H9 (cell line): ENCODE measurements at regions not wholly inside any gene's neighbourhood (a gene's known extent, or its start where the extent isn't known, plus 50 kb on each side); places are given as distances from the start of the nearest gene placed in this dataset.

Experiments used
- DNase-seq: peaks from one replicate; pipeline ENCODE4 v3.0.0-alpha.2; 2017
- H2AFZ ChIP-seq: one replicate; pipeline ENCODE4 v1.6.1; 2013; ENCODE audit warnings: mild to moderate bottlenecking, low read length, control low read depth, moderate library complexity
- H2AK5ac ChIP-seq: 2 replicates; pipeline ENCODE4 v1.6.1; 2013; ENCODE audit warnings: low read length, control low read depth, mixed read lengths; ENCODE audit not compliant: insufficient read length
- H2BK120ac ChIP-seq: one replicate; pipeline ENCODE4 v1.6.1; 2013; ENCODE audit warnings: low read depth, mild to moderate bottlenecking, low read length, control low read depth, inconsistent platforms; ENCODE audit not compliant: poor library complexity, severe bottlenecking
- H2BK12ac ChIP-seq: 2 replicates; pipeline ENCODE4 v1.6.1; 2013; ENCODE audit warnings: low read length, control low read depth, mixed read lengths, low read depth; ENCODE audit not compliant: insufficient read length
- H2BK15ac ChIP-seq: 2 replicates; pipeline ENCODE4 v1.6.1; 2013; ENCODE audit warnings: low read depth, low read length, control low read depth
- H2BK20ac ChIP-seq: one replicate; pipeline ENCODE4 v1.6.1; 2013; ENCODE audit warnings: low read depth, mild to moderate bottlenecking, low read length, control low read depth, inconsistent platforms; ENCODE audit not compliant: poor library complexity, severe bottlenecking
- H2BK5ac ChIP-seq: 2 replicates; pipeline ENCODE4 v1.6.1; 2013; ENCODE audit warnings: low read length, control low read depth, mixed read lengths; ENCODE audit not compliant: insufficient read length
- H3K14ac ChIP-seq: 2 replicates; pipeline ENCODE4 v1.6.1; 2013; ENCODE audit warnings: low read length, control low read depth; ENCODE audit not compliant: insufficient read depth
- H3K18ac ChIP-seq: 2 replicates; pipeline ENCODE4 v1.6.1; 2013; ENCODE audit warnings: low read depth, mild to moderate bottlenecking, mixed read lengths, low read length, control low read depth; ENCODE audit not compliant: insufficient read length
- H3K23ac ChIP-seq: 2 replicates; pipeline ENCODE4 v1.6.1; 2013; ENCODE audit warnings: low read length, control low read depth, mixed read lengths, low read depth; ENCODE audit not compliant: insufficient read length
- H3K23me2 ChIP-seq: 2 replicates; pipeline ENCODE4 v1.6.1; 2013; ENCODE audit warnings: low read depth, mild to moderate bottlenecking, mixed read lengths, low read length, control low read depth; ENCODE audit not compliant: insufficient read length, poor library complexity, severe bottlenecking
- H3K27ac ChIP-seq: 2 replicates; pipeline ENCODE4 v1.5.1; 2013; ENCODE audit warnings: low read length, control low read depth, mixed read lengths, low read depth; ENCODE audit not compliant: insufficient read length
- H3K27me3 ChIP-seq: 2 replicates; pipeline ENCODE4 v1.6.1; 2013; ENCODE audit warnings: low read length, control low read depth, inconsistent platforms; ENCODE audit not compliant: insufficient read depth
- H3K4ac ChIP-seq: 2 replicates; pipeline ENCODE4 v1.6.1; 2013; ENCODE audit warnings: low read depth, mild to moderate bottlenecking, control low read depth, inconsistent platforms, low read length, moderate library complexity
- H3K4me1 ChIP-seq: 2 replicates; pipeline ENCODE4 v1.6.1; 2013; ENCODE audit warnings: low read length, control low read depth, inconsistent platforms; ENCODE audit not compliant: insufficient read depth
- H3K4me2 ChIP-seq: 2 replicates; pipeline ENCODE4 v1.6.1; 2013; ENCODE audit warnings: low read length, control low read depth, mixed read lengths; ENCODE audit not compliant: insufficient read length, insufficient read depth
- H3K56ac ChIP-seq: 2 replicates; pipeline ENCODE4 v1.6.1; 2013; ENCODE audit warnings: low read depth, mild to moderate bottlenecking, mixed read lengths, low read length, control low read depth; ENCODE audit not compliant: insufficient read length
- H3K79me1 ChIP-seq: 2 replicates; pipeline ENCODE4 v1.6.1; 2013; ENCODE audit warnings: low read depth, mild to moderate bottlenecking, moderate library complexity, low read length, control low read depth, inconsistent platforms; ENCODE audit not compliant: insufficient read depth, poor library complexity, severe bottlenecking
- H3K79me2 ChIP-seq: 2 replicates; pipeline ENCODE4 v1.6.1; 2013; ENCODE audit warnings: low read length, control low read depth, inconsistent platforms; ENCODE audit not compliant: insufficient read depth
- H3K9ac ChIP-seq: 2 replicates; pipeline ENCODE4 v1.6.1; 2013; ENCODE audit warnings: low read length, control low read depth, mixed read lengths; ENCODE audit not compliant: insufficient read length; ENCODE audit errors: extremely low read depth
- H3K9me3 ChIP-seq: one replicate; pipeline ENCODE4 v1.6.1; 2013; ENCODE audit warnings: low read depth, low read length, inconsistent platforms; ENCODE audit not compliant: control insufficient read depth
- H3T11ph ChIP-seq: one replicate; pipeline ENCODE4 v1.6.1; 2013; ENCODE audit warnings: mild to moderate bottlenecking, low read length, control low read depth, inconsistent platforms
- H4K20me1 ChIP-seq: one replicate; pipeline ENCODE4 v1.6.1; 2013; ENCODE audit not compliant: control insufficient read depth, insufficient read length, insufficient read depth
- H4K5ac ChIP-seq: 2 replicates; pipeline ENCODE4 v1.6.1; 2013; ENCODE audit warnings: low read depth, mild to moderate bottlenecking, mixed read lengths, low read length, control low read depth; ENCODE audit not compliant: insufficient read length
- H4K8ac ChIP-seq: replicated peaks from 2 replicates; pipeline ENCODE4 v1.6.1; 2013; ENCODE audit warnings: low read length, control low read depth, mixed read lengths, low read depth; ENCODE audit not compliant: insufficient read length
- H4K91ac ChIP-seq: 2 replicates; pipeline ENCODE4 v1.6.1; 2013; ENCODE audit warnings: low read depth, mild to moderate bottlenecking, moderate library complexity, mixed read lengths, low read length, control low read depth; ENCODE audit not compliant: insufficient read length
- H3K27ac Mint-ChIP-seq, 3 experiments: 2 replicates in 2 of 3; 3 replicates in 1 of 3; pipeline ENCODE4 v1.8.0; 2020 to 2021; ENCODE audit warnings: mixed read lengths in 3 of 3, mild to moderate bottlenecking in 1 of 3, moderate library complexity in 1 of 3
- H3K27me3 Mint-ChIP-seq: 2 replicates; pipeline ENCODE4 v1.8.0; 2021; ENCODE audit warnings: low read depth, mild to moderate bottlenecking, moderate library complexity, mixed read lengths
- H3K36me3 Mint-ChIP-seq, 3 experiments: 2 replicates in 2 of 3; 3 replicates in 1 of 3; pipeline ENCODE4 v1.8.0; 2020 to 2021; ENCODE audit warnings: low read depth in 3 of 3, mixed read lengths in 3 of 3; ENCODE audit not compliant: insufficient read depth in 1 of 3
- H3K4me1 Mint-ChIP-seq, 2 experiments: 2 replicates each; pipeline ENCODE4 v1.8.0; 2020; ENCODE audit warnings: mixed read lengths in 2 of 2
- H3K4me3 Mint-ChIP-seq, 2 experiments: 2 replicates in 1 of 2; 3 replicates in 1 of 2; pipeline ENCODE4 v1.8.0; 2020 to 2021; ENCODE audit warnings: mild to moderate bottlenecking in 2 of 2, mixed read lengths in 2 of 2, moderate library complexity in 1 of 2
- H3K9me3 Mint-ChIP-seq, 2 experiments: 2 replicates in 1 of 2; 3 replicates in 1 of 2; pipeline ENCODE4 v1.8.0; 2020; ENCODE audit warnings: mild to moderate bottlenecking in 2 of 2, mixed read lengths in 2 of 2, moderate library complexity in 1 of 2
- WGBS: extraction: QIAGEN DNeasy Blood & Tissue Kit; methylation state at CpG from one replicate; pipeline ENCODE4 v1.1.7; 2013; ENCODE audit warnings: missing lambda C conversion rate, low lambda C conversion rate, mixed read lengths; ENCODE audit not compliant: insufficient read length; ENCODE audit errors: extremely low coverage; 5-methylcytosine and 5-hydroxymethylcytosine counted together
- TF ChIP-seq, protein P1 (sequence below): fragments of 200-600 bp; sonication (generic); conservative IDR thresholded peaks from 3 replicates; pipeline ENCODE4 v1.8.0; 2021; ENCODE audit warnings: antibody characterized with exemption, mild to moderate bottlenecking

DNA sequence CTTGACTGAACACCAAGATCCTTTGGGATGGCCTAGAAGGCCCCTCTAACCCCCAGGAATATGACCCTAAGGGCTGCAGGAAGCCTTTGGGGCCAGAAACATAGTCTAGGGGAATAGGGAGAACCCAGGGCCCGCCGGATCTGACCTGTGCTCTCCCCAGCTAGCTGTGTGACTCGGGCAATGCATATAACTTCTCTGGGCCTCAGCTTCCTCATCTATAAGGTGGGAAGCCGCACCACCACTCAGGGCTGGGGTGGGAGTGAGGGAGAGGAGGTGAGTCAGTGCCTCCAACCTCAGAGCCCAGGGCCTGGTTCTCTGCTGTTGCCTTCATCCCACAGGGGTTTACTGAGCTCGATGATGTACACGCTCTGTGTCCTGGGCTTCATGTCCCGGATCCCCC is 434.4 kb downstream of the PTPRU start:
- Histone ChIP-seq H2BK20ac (no peak overlapping the region), H2AK5ac (no peak overlapping the region), H2BK15ac (no peak overlapping the region), H3K27me3 (no peaks in the 10 kb centered on the region), H3K4me2 (no peak overlapping the region), H2AFZ (no peak overlapping the region), H3K9ac (no peak overlapping the region), H4K8ac (no peak overlapping the region), H2BK12ac (no peak overlapping the region), H3K56ac (no peak overlapping the region), H3K4me1 (no peaks in the 10 kb centered on the region), H3K23ac (no peak overlapping the region), H4K91ac (no peak overlapping the region), H2BK120ac (no peak overlapping the region), H3K9me3 (no peaks in the 10 kb centered on the region), H3K4ac (no peak overlapping the region), H3K79me2 (no peaks in the 10 kb centered on the region), H3K18ac (no peak overlapping the region), H4K20me1 (no peaks in the 10 kb centered on the region), H4K5ac (no peak overlapping the region), H3K27ac (no peak overlapping the region), H2BK5ac (no peak overlapping the region), H3K79me1 (no peaks in the 10 kb centered on the region), H3K23me2 (no peaks in the 10 kb centered on the region), H3K14ac (no peak overlapping the region; the same call in 1 of the 2 replicates), H3T11ph (no peak overlapping the region)
- no peak overlapping the region for H3K27ac Mint-ChIP-seq
- WGBS, result no CpG with 5 or more reads among the region's 7 CpGs
- no peaks in the 10 kb centered on the region; a peak in 1 of 7 replicates for H3K36me3 Mint-ChIP-seq
- H3K4me1 Mint-ChIP-seq, result peaks cover 16 to 21% of the 10 kb centered on the region in 2 experiments
- H3K4me3 Mint-ChIP-seq, result no peak overlapping the region
- no peaks in the 10 kb centered on the region for H3K9me3 Mint-ChIP-seq
- no peak for DNase-seq
- peaks cover 1% of the 10 kb centered on the region for H3K27me3 Mint-ChIP-seq
- TF ChIP-seq, protein P1, sequence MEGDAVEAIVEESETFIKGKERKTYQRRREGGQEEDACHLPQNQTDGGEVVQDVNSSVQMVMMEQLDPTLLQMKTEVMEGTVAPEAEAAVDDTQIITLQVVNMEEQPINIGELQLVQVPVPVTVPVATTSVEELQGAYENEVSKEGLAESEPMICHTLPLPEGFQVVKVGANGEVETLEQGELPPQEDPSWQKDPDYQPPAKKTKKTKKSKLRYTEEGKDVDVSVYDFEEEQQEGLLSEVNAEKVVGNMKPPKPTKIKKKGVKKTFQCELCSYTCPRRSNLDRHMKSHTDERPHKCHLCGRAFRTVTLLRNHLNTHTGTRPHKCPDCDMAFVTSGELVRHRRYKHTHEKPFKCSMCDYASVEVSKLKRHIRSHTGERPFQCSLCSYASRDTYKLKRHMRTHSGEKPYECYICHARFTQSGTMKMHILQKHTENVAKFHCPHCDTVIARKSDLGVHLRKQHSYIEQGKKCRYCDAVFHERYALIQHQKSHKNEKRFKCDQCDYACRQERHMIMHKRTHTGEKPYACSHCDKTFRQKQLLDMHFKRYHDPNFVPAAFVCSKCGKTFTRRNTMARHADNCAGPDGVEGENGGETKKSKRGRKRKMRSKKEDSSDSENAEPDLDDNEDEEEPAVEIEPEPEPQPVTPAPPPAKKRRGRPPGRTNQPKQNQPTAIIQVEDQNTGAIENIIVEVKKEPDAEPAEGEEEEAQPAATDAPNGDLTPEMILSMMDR, result no peak
